IPS DF 6.9 (cell line): ENCODE measurements at regions not wholly inside any gene's neighbourhood (a gene's known extent, or its start where the extent isn't known, plus 50 kb on each side); places are given as distances from the start of the nearest gene placed in this dataset.

Experiments
- DNase-seq: peaks from one replicate; pipeline ENCODE4 v3.0.0-alpha.2; 2013; ENCODE audit warnings: low read depth, low spot score
- H3K27ac ChIP-seq: one replicate; pipeline ENCODE4 v1.5.1; 2013; ENCODE audit warnings: low read length, control low read depth
- H3K27me3 ChIP-seq: 2 replicates; pipeline ENCODE4 v1.6.1; 2013; ENCODE audit warnings: mild to moderate bottlenecking, low read length; ENCODE audit not compliant: control insufficient read depth, insufficient read depth
- H3K36me3 ChIP-seq: 2 replicates; pipeline ENCODE4 v1.6.1; 2013; ENCODE audit warnings: low read length; ENCODE audit not compliant: control insufficient read depth, insufficient read depth
- H3K4me1 ChIP-seq: 2 replicates; pipeline ENCODE4 v1.6.1; 2013; ENCODE audit warnings: low read length; ENCODE audit not compliant: control insufficient read depth, insufficient read depth
- H3K4me3 ChIP-seq: 2 replicates; pipeline ENCODE4 v1.5.1; 2013; ENCODE audit warnings: mild to moderate bottlenecking, low read length
- H3K9me3 ChIP-seq: 2 replicates; pipeline ENCODE4 v1.6.1; 2013; ENCODE audit warnings: low read length, inconsistent platforms; ENCODE audit not compliant: control insufficient read depth, insufficient read depth
- WGBS: extraction: QIAGEN DNeasy Blood & Tissue Kit; methylation state at CpG from one replicate; pipeline ENCODE4 v1.1.7; 2013; ENCODE audit warnings: mixed read lengths, missing lambda C conversion rate; ENCODE audit not compliant: insufficient read length, insufficient coverage; 5-methylcytosine and 5-hydroxymethylcytosine counted together

GRCh38 chr2:176409671-176410070 is 140.4 kb downstream of the MTX2 start:
- Histone ChIP-seq H3K27me3 (no peaks in the 10 kb centered on the region), H3K4me3 (no peak overlapping the region), H3K9me3 (no peaks in the 10 kb centered on the region), H3K36me3 (no peaks in the 10 kb centered on the region), H3K27ac (no peak overlapping the region), H3K4me1 (no peaks in the 10 kb centered on the region)
- DNase-seq = no peak
- WGBS = no CpG with 5 or more reads among the region's 2 CpGs

GRCh38 chr2:176412136-176412535 is 142.9 kb downstream of the MTX2 start:
- H3K4me3 ChIP-seq = no peak overlapping the region
- H3K9me3 ChIP-seq = no peaks in the 10 kb centered on the region
- H3K27ac ChIP-seq = no peak overlapping the region
- DNase-seq = no peak
- H3K4me1 ChIP-seq = no peaks in the 10 kb centered on the region
- H3K27me3 ChIP-seq = no peaks in the 10 kb centered on the region
- no peaks in the 10 kb centered on the region for H3K36me3 ChIP-seq

- DNase-seq = no peak
- H3K27me3 ChIP-seq = no peaks in the 10 kb centered on the region
- no peak overlapping the region for H3K27ac ChIP-seq
- H3K4me1 ChIP-seq = no peaks in the 10 kb centered on the region
- no peaks in the 10 kb centered on the region for H3K9me3 ChIP-seq
- no peak overlapping the region for H3K4me3 ChIP-seq
- no CpG with 5 or more reads among the region's 4 CpGs for WGBS
- no peaks in the 10 kb centered on the region for H3K36me3 ChIP-seq
Measured at GRCh38 chr2:176413786-176414185, 144.5 kb downstream of the MTX2 start.

GRCh38 chr2:176414641-176415040 is 145.4 kb downstream of the MTX2 start:
- H3K27me3 ChIP-seq = no peaks in the 10 kb centered on the region
- H3K9me3 ChIP-seq = no peaks in the 10 kb centered on the region
- no peak overlapping the region for H3K27ac ChIP-seq
- no peak overlapping the region for H3K4me3 ChIP-seq
- no peaks in the 10 kb centered on the region for H3K4me1 ChIP-seq
- no peak for DNase-seq
- no CpG with 5 or more reads among the region's 3 CpGs for WGBS
- H3K36me3 ChIP-seq = no peaks in the 10 kb centered on the region

GRCh38 chr2:176415174-176415895 is 146.1 kb downstream of the MTX2 start:
- DNase-seq = no peak
- Histone ChIP-seq H3K27me3 (no peaks in the 10 kb centered on the region), H3K4me1 (no peaks in the 10 kb centered on the region), H3K4me3 (no peak overlapping the region), H3K27ac (no peak overlapping the region), H3K9me3 (no peaks in the 10 kb centered on the region), H3K36me3 (no peaks in the 10 kb centered on the region)
- WGBS = no CpG with 5 or more reads among the region's 8 CpGs

- H3K27me3 ChIP-seq = no peaks in the 10 kb centered on the region
- H3K4me1 ChIP-seq = no peaks in the 10 kb centered on the region
- no CpG with 5 or more reads among the region's 3 CpGs for WGBS
- H3K27ac ChIP-seq = no peak overlapping the region
- H3K36me3 ChIP-seq = no peaks in the 10 kb centered on the region
- H3K9me3 ChIP-seq = no peaks in the 10 kb centered on the region
- no peak overlapping the region for H3K4me3 ChIP-seq
- no peak for DNase-seq
Measured at GRCh38 chr2:176415937-176416499, 146.8 kb downstream of the MTX2 start.

- no CpG with 5 or more reads among the region's 6 CpGs for WGBS
- peaks cover 3% of the 10 kb centered on the region; the same call in 1 of the 2 replicates for H3K4me1 ChIP-seq
Measured at GRCh38 chr2:176418768-176419167, 149.5 kb downstream of the MTX2 start.

GRCh38 chr2:176419591-176420071 is 150.4 kb downstream of the MTX2 start:
- H3K36me3 ChIP-seq = no peaks in the 10 kb centered on the region
- H3K27me3 ChIP-seq = no peaks in the 10 kb centered on the region
- no CpG with 5 or more reads among the region's 4 CpGs for WGBS
- no peak overlapping the region for H3K27ac ChIP-seq
- no peak for DNase-seq
- H3K4me3 ChIP-seq = no peak overlapping the region
- H3K4me1 ChIP-seq = peaks cover 3% of the 10 kb centered on the region; the same call in 1 of the 2 replicates
- H3K9me3 ChIP-seq = no peaks in the 10 kb centered on the region

More at GRCh38 chr2:176418768-176419167, 149.5 kb downstream of the MTX2 start:
- Histone ChIP-seq H3K27me3 (no peaks in the 10 kb centered on the region), H3K27ac (no peak overlapping the region), H3K4me3 (no peak overlapping the region), H3K9me3 (no peaks in the 10 kb centered on the region), H3K36me3 (no peaks in the 10 kb centered on the region)
- DNase-seq = no peak

- Histone ChIP-seq H3K9me3 (no peaks in the 10 kb centered on the region), H3K4me3 (no peak overlapping the region), H3K27me3 (no peaks in the 10 kb centered on the region), H3K36me3 (no peaks in the 10 kb centered on the region), H3K4me1 (peaks cover 3% of the 10 kb centered on the region; the same call in 1 of the 2 replicates), H3K27ac (no peak overlapping the region)
- no CpG with 5 or more reads among the region's 5 CpGs for WGBS
- no peak for DNase-seq
Measured at GRCh38 chr2:176421297-176422050, 152.2 kb downstream of the MTX2 start.

GRCh38 chr2:176423819-176424218 is 154.6 kb downstream of the MTX2 start:
- peaks cover 3% of the 10 kb centered on the region; the same call in 1 of the 2 replicates for H3K4me1 ChIP-seq
- no peak overlapping the region for H3K4me3 ChIP-seq
- no peak overlapping the region for H3K27ac ChIP-seq
- H3K36me3 ChIP-seq = no peaks in the 10 kb centered on the region
- H3K9me3 ChIP-seq = no peaks in the 10 kb centered on the region
- no CpG with 5 or more reads among the region's 2 CpGs for WGBS
- DNase-seq = no peak
- no peaks in the 10 kb centered on the region for H3K27me3 ChIP-seq
